H9 (cell line): ENCODE measurements at regions not wholly inside any gene's neighbourhood (a gene's known extent, or its start where the extent isn't known, plus 50 kb on each side); places are given as distances from the start of the nearest gene placed in this dataset.

Source experiments
- DNase-seq: peaks from one replicate; pipeline ENCODE4 v3.0.0-alpha.2; 2017
- H2AFZ ChIP-seq: one replicate; pipeline ENCODE4 v1.6.1; 2013; ENCODE audit warnings: mild to moderate bottlenecking, low read length, control low read depth, moderate library complexity
- H2AK5ac ChIP-seq: 2 replicates; pipeline ENCODE4 v1.6.1; 2013; ENCODE audit warnings: low read length, control low read depth, mixed read lengths; ENCODE audit not compliant: insufficient read length
- H2BK120ac ChIP-seq: one replicate; pipeline ENCODE4 v1.6.1; 2013; ENCODE audit warnings: low read depth, mild to moderate bottlenecking, low read length, control low read depth, inconsistent platforms; ENCODE audit not compliant: poor library complexity, severe bottlenecking
- H2BK12ac ChIP-seq: 2 replicates; pipeline ENCODE4 v1.6.1; 2013; ENCODE audit warnings: low read length, control low read depth, mixed read lengths, low read depth; ENCODE audit not compliant: insufficient read length
- H2BK15ac ChIP-seq: 2 replicates; pipeline ENCODE4 v1.6.1; 2013; ENCODE audit warnings: low read depth, low read length, control low read depth
- H2BK20ac ChIP-seq: one replicate; pipeline ENCODE4 v1.6.1; 2013; ENCODE audit warnings: low read depth, mild to moderate bottlenecking, low read length, control low read depth, inconsistent platforms; ENCODE audit not compliant: poor library complexity, severe bottlenecking
- H2BK5ac ChIP-seq: 2 replicates; pipeline ENCODE4 v1.6.1; 2013; ENCODE audit warnings: low read length, control low read depth, mixed read lengths; ENCODE audit not compliant: insufficient read length
- H3K14ac ChIP-seq: 2 replicates; pipeline ENCODE4 v1.6.1; 2013; ENCODE audit warnings: low read length, control low read depth; ENCODE audit not compliant: insufficient read depth
- H3K18ac ChIP-seq: 2 replicates; pipeline ENCODE4 v1.6.1; 2013; ENCODE audit warnings: low read depth, mild to moderate bottlenecking, mixed read lengths, low read length, control low read depth; ENCODE audit not compliant: insufficient read length
- H3K23ac ChIP-seq: 2 replicates; pipeline ENCODE4 v1.6.1; 2013; ENCODE audit warnings: low read length, control low read depth, mixed read lengths, low read depth; ENCODE audit not compliant: insufficient read length
- H3K23me2 ChIP-seq: 2 replicates; pipeline ENCODE4 v1.6.1; 2013; ENCODE audit warnings: low read depth, mild to moderate bottlenecking, mixed read lengths, low read length, control low read depth; ENCODE audit not compliant: insufficient read length, poor library complexity, severe bottlenecking
- H3K27ac ChIP-seq: 2 replicates; pipeline ENCODE4 v1.5.1; 2013; ENCODE audit warnings: low read length, control low read depth, mixed read lengths, low read depth; ENCODE audit not compliant: insufficient read length
- H3K27me3 ChIP-seq: 2 replicates; pipeline ENCODE4 v1.6.1; 2013; ENCODE audit warnings: low read length, control low read depth, inconsistent platforms; ENCODE audit not compliant: insufficient read depth
- H3K4ac ChIP-seq: 2 replicates; pipeline ENCODE4 v1.6.1; 2013; ENCODE audit warnings: low read depth, mild to moderate bottlenecking, control low read depth, inconsistent platforms, low read length, moderate library complexity
- H3K4me1 ChIP-seq: 2 replicates; pipeline ENCODE4 v1.6.1; 2013; ENCODE audit warnings: low read length, control low read depth, inconsistent platforms; ENCODE audit not compliant: insufficient read depth
- H3K4me2 ChIP-seq: 2 replicates; pipeline ENCODE4 v1.6.1; 2013; ENCODE audit warnings: low read length, control low read depth, mixed read lengths; ENCODE audit not compliant: insufficient read length, insufficient read depth
- H3K56ac ChIP-seq: 2 replicates; pipeline ENCODE4 v1.6.1; 2013; ENCODE audit warnings: low read depth, mild to moderate bottlenecking, mixed read lengths, low read length, control low read depth; ENCODE audit not compliant: insufficient read length
- H3K79me1 ChIP-seq: 2 replicates; pipeline ENCODE4 v1.6.1; 2013; ENCODE audit warnings: low read depth, mild to moderate bottlenecking, moderate library complexity, low read length, control low read depth, inconsistent platforms; ENCODE audit not compliant: insufficient read depth, poor library complexity, severe bottlenecking
- H3K79me2 ChIP-seq: 2 replicates; pipeline ENCODE4 v1.6.1; 2013; ENCODE audit warnings: low read length, control low read depth, inconsistent platforms; ENCODE audit not compliant: insufficient read depth
- H3K9ac ChIP-seq: 2 replicates; pipeline ENCODE4 v1.6.1; 2013; ENCODE audit warnings: low read length, control low read depth, mixed read lengths; ENCODE audit not compliant: insufficient read length; ENCODE audit errors: extremely low read depth
- H3K9me3 ChIP-seq: one replicate; pipeline ENCODE4 v1.6.1; 2013; ENCODE audit warnings: low read depth, low read length, inconsistent platforms; ENCODE audit not compliant: control insufficient read depth
- H3T11ph ChIP-seq: one replicate; pipeline ENCODE4 v1.6.1; 2013; ENCODE audit warnings: mild to moderate bottlenecking, low read length, control low read depth, inconsistent platforms
- H4K20me1 ChIP-seq: one replicate; pipeline ENCODE4 v1.6.1; 2013; ENCODE audit not compliant: control insufficient read depth, insufficient read length, insufficient read depth
- H4K5ac ChIP-seq: 2 replicates; pipeline ENCODE4 v1.6.1; 2013; ENCODE audit warnings: low read depth, mild to moderate bottlenecking, mixed read lengths, low read length, control low read depth; ENCODE audit not compliant: insufficient read length
- H4K8ac ChIP-seq: replicated peaks from 2 replicates; pipeline ENCODE4 v1.6.1; 2013; ENCODE audit warnings: low read length, control low read depth, mixed read lengths, low read depth; ENCODE audit not compliant: insufficient read length
- H4K91ac ChIP-seq: 2 replicates; pipeline ENCODE4 v1.6.1; 2013; ENCODE audit warnings: low read depth, mild to moderate bottlenecking, moderate library complexity, mixed read lengths, low read length, control low read depth; ENCODE audit not compliant: insufficient read length
- H3K27ac Mint-ChIP-seq, 3 experiments: 2 replicates in 2 of 3; 3 replicates in 1 of 3; pipeline ENCODE4 v1.8.0; 2020 to 2021; ENCODE audit warnings: mixed read lengths in 3 of 3, mild to moderate bottlenecking in 1 of 3, moderate library complexity in 1 of 3
- H3K27me3 Mint-ChIP-seq: 2 replicates; pipeline ENCODE4 v1.8.0; 2021; ENCODE audit warnings: low read depth, mild to moderate bottlenecking, moderate library complexity, mixed read lengths
- H3K36me3 Mint-ChIP-seq, 3 experiments: 2 replicates in 2 of 3; 3 replicates in 1 of 3; pipeline ENCODE4 v1.8.0; 2020 to 2021; ENCODE audit warnings: low read depth in 3 of 3, mixed read lengths in 3 of 3; ENCODE audit not compliant: insufficient read depth in 1 of 3
- H3K4me1 Mint-ChIP-seq, 2 experiments: 2 replicates each; pipeline ENCODE4 v1.8.0; 2020; ENCODE audit warnings: mixed read lengths in 2 of 2
- H3K4me3 Mint-ChIP-seq, 2 experiments: 2 replicates in 1 of 2; 3 replicates in 1 of 2; pipeline ENCODE4 v1.8.0; 2020 to 2021; ENCODE audit warnings: mild to moderate bottlenecking in 2 of 2, mixed read lengths in 2 of 2, moderate library complexity in 1 of 2
- H3K9me3 Mint-ChIP-seq, 2 experiments: 2 replicates in 1 of 2; 3 replicates in 1 of 2; pipeline ENCODE4 v1.8.0; 2020; ENCODE audit warnings: mild to moderate bottlenecking in 2 of 2, mixed read lengths in 2 of 2, moderate library complexity in 1 of 2
- WGBS: extraction: QIAGEN DNeasy Blood & Tissue Kit; methylation state at CpG from one replicate; pipeline ENCODE4 v1.1.7; 2013; ENCODE audit warnings: missing lambda C conversion rate, low lambda C conversion rate, mixed read lengths; ENCODE audit not compliant: insufficient read length; ENCODE audit errors: extremely low coverage; 5-methylcytosine and 5-hydroxymethylcytosine counted together
- TF ChIP-seq, protein P1 (sequence below): fragments of 200-600 bp; sonication (generic); conservative IDR thresholded peaks from 3 replicates; pipeline ENCODE4 v1.8.0; 2021; ENCODE audit warnings: antibody characterized with exemption, mild to moderate bottlenecking

DNA sequence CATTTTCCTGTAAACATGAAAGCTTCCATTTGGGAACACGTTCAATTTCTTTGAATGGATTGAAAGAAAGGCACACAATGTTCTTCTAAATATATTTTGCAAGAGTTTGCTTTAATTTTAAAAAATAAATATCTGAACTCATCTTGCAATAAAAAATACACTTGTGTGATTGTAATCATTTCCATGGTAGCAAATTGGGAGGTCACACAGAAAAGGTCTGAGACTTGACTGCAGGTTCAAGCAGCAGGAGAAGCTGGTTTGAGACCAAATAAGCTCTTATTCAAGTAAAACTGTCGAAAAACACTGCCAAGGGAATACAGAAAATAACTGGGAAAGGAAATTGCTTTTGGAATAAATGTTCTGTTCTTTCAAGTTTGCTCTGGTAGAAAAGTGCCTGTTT is 498.9 kb downstream of the ADGRL2 start:
- Histone ChIP-seq H2AK5ac (no peak overlapping the region), H2BK12ac (no peak overlapping the region), H3K4ac (no peak overlapping the region), H3K9me3 (no peaks in the 10 kb centered on the region), H3K79me1 (no peaks in the 10 kb centered on the region), H2BK15ac (no peak overlapping the region), H2BK20ac (no peak overlapping the region), H2BK120ac (no peak overlapping the region), H4K8ac (no peak overlapping the region), H3T11ph (no peak overlapping the region), H3K18ac (no peak overlapping the region), H3K23me2 (no peaks in the 10 kb centered on the region), H3K9ac (no peak overlapping the region), H3K27me3 (no peaks in the 10 kb centered on the region), H3K27ac (no peak overlapping the region), H4K20me1 (no peaks in the 10 kb centered on the region), H2AFZ (no peak overlapping the region), H2BK5ac (no peak overlapping the region), H3K79me2 (no peaks in the 10 kb centered on the region), H3K14ac (no peak overlapping the region), H3K23ac (no peak overlapping the region), H3K4me2 (no peak overlapping the region), H3K4me1 (no peaks in the 10 kb centered on the region), H3K56ac (no peak overlapping the region), H4K5ac (no peak overlapping the region), H4K91ac (no peak overlapping the region)
- TF ChIP-seq, protein P1, sequence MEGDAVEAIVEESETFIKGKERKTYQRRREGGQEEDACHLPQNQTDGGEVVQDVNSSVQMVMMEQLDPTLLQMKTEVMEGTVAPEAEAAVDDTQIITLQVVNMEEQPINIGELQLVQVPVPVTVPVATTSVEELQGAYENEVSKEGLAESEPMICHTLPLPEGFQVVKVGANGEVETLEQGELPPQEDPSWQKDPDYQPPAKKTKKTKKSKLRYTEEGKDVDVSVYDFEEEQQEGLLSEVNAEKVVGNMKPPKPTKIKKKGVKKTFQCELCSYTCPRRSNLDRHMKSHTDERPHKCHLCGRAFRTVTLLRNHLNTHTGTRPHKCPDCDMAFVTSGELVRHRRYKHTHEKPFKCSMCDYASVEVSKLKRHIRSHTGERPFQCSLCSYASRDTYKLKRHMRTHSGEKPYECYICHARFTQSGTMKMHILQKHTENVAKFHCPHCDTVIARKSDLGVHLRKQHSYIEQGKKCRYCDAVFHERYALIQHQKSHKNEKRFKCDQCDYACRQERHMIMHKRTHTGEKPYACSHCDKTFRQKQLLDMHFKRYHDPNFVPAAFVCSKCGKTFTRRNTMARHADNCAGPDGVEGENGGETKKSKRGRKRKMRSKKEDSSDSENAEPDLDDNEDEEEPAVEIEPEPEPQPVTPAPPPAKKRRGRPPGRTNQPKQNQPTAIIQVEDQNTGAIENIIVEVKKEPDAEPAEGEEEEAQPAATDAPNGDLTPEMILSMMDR = no peak
- Mint-ChIP-seq H3K36me3 (no peaks in the 10 kb centered on the region), H3K27me3 (no peaks in the 10 kb centered on the region), H3K9me3 (no peaks in the 10 kb centered on the region; a peak in 1 of 5 replicates), H3K4me1 (no peaks in the 10 kb centered on the region), H3K27ac (no peak overlapping the region; a peak in 1 of 7 replicates), H3K4me3 (no peak overlapping the region)
- no peak for DNase-seq
- no CpG with 5 or more reads among the region's 2 CpGs for WGBS
